ENCODE measurements at regions not wholly inside any gene's neighbourhood (a gene's known extent, or its start where the extent isn't known, plus 50 kb on each side); places are given as distances from the start of the nearest gene placed in this dataset.

- POLR2A ChIA-PET: no interaction called here
- intact Hi-C loops (cut with micrococcal nuclease; ENCODE audit: unreplicated experiment) (no loop called here), in situ Hi-C loops (cut with MboI) (no loop called here)
- FAIRE-seq: no peak
- Histone ChIP-seq H3K9me3 (replicated peaks; ENCODE audit: control insufficient read depth, insufficient read depth, low read length) (no peaks in the 10 kb centered on the region; the same call in 2 of the 3 replicates), H3K27ac (ENCODE audit: control insufficient read depth, insufficient read depth) (no peak overlapping the region), H3K4me2 (ENCODE audit: control insufficient read depth, insufficient read depth) (no peak overlapping the region), H2AFZ (ENCODE audit: control insufficient read depth, low read depth, low read length) (no peak overlapping the region), H3K9ac (ENCODE audit: control insufficient read depth, insufficient read depth, low read length) (no peak overlapping the region), H4K20me1 (ENCODE audit: control insufficient read depth, insufficient read depth) (no peaks in the 10 kb centered on the region), H3K4me1 (ENCODE audit: control insufficient read depth, insufficient read depth, low read length) (no peaks in the 10 kb centered on the region), H3K79me2 (ENCODE audit: control insufficient read depth, insufficient read depth, low read length) (no peaks in the 10 kb centered on the region), H3K4me3 (no peak overlapping the region), H3K36me3 (ENCODE audit: control insufficient read depth in 2 of 2, insufficient read depth in 2 of 2, low read length in 1 of 2) (no peaks in the 10 kb centered on the region), H3K27me3 (replicated peaks in 1 of 2; ENCODE audit: control insufficient read depth in 2 of 2, insufficient read depth in 2 of 2, low read length in 1 of 2) (no peaks in the 10 kb centered on the region)
- WGBS (ENCODE audit: insufficient coverage, insufficient replicate concordance, low lambda C conversion rate, missing lambda C conversion rate): 54% methylated on average over 5 of the region's 5 CpGs
- BruUV-seq (replicated peaks): no TSS peak
- TF ChIP-seq ZSCAN29 (IDR thresholded peaks at IDR 0.05) (no peak), NBN (IDR thresholded peaks at IDR 0.05) (no peak), ELK1 (IDR thresholded peaks at IDR 0.05; ENCODE audit: low read depth, low read length) (no peak), NFXL1 (IDR thresholded peaks at IDR 0.05; ENCODE audit: borderline replicate concordance) (no peak), ZBTB11 (CRISPR knock-in tag; IDR thresholded peaks at IDR 0.05) (no peak), NFYA (IDR thresholded peaks at IDR 0.05; ENCODE audit: borderline replicate concordance, low read depth, low read length) (no peak), PAX5 (IDR thresholded peaks at IDR 0.05; ENCODE audit: borderline replicate concordance, low read depth, low read length) (no peak), SREBF2 (IDR thresholded peaks at IDR 0.05; ENCODE audit: low read length) (no peak), NR2C1 (IDR thresholded peaks at IDR 0.05) (no peak), CBFB (IDR thresholded peaks at IDR 0.05; ENCODE audit: low read depth) (no peak), SIX5 (IDR thresholded peaks at IDR 0.05; ENCODE audit: low read depth, low read length, severe bottlenecking) (no peak)
- TF ChIP-seq, protein P1, sequence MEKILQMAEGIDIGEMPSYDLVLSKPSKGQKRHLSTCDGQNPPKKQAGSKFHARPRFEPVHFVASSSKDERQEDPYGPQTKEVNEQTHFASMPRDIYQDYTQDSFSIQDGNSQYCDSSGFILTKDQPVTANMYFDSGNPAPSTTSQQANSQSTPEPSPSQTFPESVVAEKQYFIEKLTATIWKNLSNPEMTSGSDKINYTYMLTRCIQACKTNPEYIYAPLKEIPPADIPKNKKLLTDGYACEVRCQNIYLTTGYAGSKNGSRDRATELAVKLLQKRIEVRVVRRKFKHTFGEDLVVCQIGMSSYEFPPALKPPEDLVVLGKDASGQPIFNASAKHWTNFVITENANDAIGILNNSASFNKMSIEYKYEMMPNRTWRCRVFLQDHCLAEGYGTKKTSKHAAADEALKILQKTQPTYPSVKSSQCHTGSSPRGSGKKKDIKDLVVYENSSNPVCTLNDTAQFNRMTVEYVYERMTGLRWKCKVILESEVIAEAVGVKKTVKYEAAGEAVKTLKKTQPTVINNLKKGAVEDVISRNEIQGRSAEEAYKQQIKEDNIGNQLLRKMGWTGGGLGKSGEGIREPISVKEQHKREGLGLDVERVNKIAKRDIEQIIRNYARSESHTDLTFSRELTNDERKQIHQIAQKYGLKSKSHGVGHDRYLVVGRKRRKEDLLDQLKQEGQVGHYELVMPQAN (conservative IDR thresholded peaks at IDR 0.05): no peak
- TF ChIP-seq, protein P2, sequence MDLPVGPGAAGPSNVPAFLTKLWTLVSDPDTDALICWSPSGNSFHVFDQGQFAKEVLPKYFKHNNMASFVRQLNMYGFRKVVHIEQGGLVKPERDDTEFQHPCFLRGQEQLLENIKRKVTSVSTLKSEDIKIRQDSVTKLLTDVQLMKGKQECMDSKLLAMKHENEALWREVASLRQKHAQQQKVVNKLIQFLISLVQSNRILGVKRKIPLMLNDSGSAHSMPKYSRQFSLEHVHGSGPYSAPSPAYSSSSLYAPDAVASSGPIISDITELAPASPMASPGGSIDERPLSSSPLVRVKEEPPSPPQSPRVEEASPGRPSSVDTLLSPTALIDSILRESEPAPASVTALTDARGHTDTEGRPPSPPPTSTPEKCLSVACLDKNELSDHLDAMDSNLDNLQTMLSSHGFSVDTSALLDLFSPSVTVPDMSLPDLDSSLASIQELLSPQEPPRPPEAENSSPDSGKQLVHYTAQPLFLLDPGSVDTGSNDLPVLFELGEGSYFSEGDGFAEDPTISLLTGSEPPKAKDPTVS (IDR thresholded peaks at IDR 0.05; ENCODE audit: low read depth, low read length): no peak
- CTCF ChIA-PET: no interaction called here
- no peak for DNase-seq (ENCODE audit: low read depth, low spot score)
- SMC1A ChIA-PET (ENCODE audit: uncharacterized antibody, unreplicated experiment): no interaction called here
- RAD21 ChIA-PET (ENCODE audit: unreplicated experiment): no interaction called here
- ATAC-seq: no peak
Observed at GRCh38 chr1:221306239-221306638, 427.0 kb downstream of the HLX start.
